HFFc6 (cell line): ENCODE measurements at regions not wholly inside any gene's neighbourhood (a gene's known extent, or its start where the extent isn't known, plus 50 kb on each side); places are given as distances from the start of the nearest gene placed in this dataset.

Experiments used
- DNase-seq: peaks from one replicate; pipeline ENCODE4 v3.0.0-alpha.2; 2018
- H3K27ac Mint-ChIP-seq: 2 replicates; pipeline ENCODE4 v1.8.0; 2020; ENCODE audit warnings: mild to moderate bottlenecking, mixed read lengths
- H3K27me3 Mint-ChIP-seq: 2 replicates; pipeline ENCODE4 v1.8.0; 2021; ENCODE audit warnings: mild to moderate bottlenecking, moderate library complexity, mixed read lengths; ENCODE audit not compliant: insufficient read depth
- H3K36me3 Mint-ChIP-seq: 2 replicates; pipeline ENCODE4 v1.8.0; 2021; ENCODE audit warnings: low read depth, mixed read lengths
- H3K4me1 Mint-ChIP-seq: 2 replicates; pipeline ENCODE4 v1.8.0; 2020; ENCODE audit warnings: low read depth, mixed read lengths
- H3K4me3 Mint-ChIP-seq: 2 replicates; pipeline ENCODE4 v1.8.0; 2020; ENCODE audit warnings: mild to moderate bottlenecking, moderate library complexity, mixed read lengths
- H3K9me3 Mint-ChIP-seq: 2 replicates; pipeline ENCODE4 v1.8.0; 2020; ENCODE audit warnings: mild to moderate bottlenecking, mixed read lengths
- TF ChIP-seq, protein P1 (sequence below): fragments of 200-600 bp; sonication (generic); IDR thresholded peaks from 2 replicates; pipeline ENCODE4 v1.5.0; 2021; ENCODE audit warnings: antibody characterized with exemption, mild to moderate bottlenecking

DNA sequence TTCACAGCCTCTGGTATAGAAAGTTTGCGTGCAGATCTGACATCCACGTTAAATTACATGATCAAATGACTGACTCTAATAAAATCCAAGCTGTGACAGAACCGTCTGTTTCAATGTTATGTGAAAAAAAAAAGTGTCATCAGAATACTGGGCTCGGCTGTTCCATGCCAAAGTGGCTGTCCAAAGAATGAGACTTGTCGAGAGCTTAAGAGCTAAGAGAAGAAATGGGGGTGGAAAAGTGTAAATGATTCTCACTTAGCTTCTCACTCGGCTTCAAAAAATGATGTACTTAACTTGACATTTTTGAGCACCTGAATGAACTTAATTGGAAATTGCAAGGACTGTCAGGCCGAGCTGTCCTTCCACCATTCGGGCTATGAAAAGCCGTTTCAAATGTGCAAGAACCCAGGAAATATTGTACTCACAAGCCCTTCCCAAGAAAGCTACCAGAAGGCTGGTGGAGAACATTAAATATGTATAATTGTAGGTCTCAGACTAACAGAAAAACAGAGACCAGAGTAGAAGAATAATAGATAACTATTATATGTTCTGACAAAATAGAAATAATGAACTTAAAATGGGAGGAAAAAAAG is 78.0 kb downstream of the DIO3 start:
- Mint-ChIP-seq H3K9me3 (peaks cover 5% of the 10 kb centered on the region; the same call in 1 of the 2 replicates), H3K27ac (no peak overlapping the region), H3K4me3 (no peak overlapping the region), H3K27me3 (peaks cover 4% of the 10 kb centered on the region), H3K4me1 (no peaks in the 10 kb centered on the region), H3K36me3 (no peaks in the 10 kb centered on the region)
- no peak for DNase-seq
- TF ChIP-seq, protein P1, sequence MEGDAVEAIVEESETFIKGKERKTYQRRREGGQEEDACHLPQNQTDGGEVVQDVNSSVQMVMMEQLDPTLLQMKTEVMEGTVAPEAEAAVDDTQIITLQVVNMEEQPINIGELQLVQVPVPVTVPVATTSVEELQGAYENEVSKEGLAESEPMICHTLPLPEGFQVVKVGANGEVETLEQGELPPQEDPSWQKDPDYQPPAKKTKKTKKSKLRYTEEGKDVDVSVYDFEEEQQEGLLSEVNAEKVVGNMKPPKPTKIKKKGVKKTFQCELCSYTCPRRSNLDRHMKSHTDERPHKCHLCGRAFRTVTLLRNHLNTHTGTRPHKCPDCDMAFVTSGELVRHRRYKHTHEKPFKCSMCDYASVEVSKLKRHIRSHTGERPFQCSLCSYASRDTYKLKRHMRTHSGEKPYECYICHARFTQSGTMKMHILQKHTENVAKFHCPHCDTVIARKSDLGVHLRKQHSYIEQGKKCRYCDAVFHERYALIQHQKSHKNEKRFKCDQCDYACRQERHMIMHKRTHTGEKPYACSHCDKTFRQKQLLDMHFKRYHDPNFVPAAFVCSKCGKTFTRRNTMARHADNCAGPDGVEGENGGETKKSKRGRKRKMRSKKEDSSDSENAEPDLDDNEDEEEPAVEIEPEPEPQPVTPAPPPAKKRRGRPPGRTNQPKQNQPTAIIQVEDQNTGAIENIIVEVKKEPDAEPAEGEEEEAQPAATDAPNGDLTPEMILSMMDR = no peak

DNA sequence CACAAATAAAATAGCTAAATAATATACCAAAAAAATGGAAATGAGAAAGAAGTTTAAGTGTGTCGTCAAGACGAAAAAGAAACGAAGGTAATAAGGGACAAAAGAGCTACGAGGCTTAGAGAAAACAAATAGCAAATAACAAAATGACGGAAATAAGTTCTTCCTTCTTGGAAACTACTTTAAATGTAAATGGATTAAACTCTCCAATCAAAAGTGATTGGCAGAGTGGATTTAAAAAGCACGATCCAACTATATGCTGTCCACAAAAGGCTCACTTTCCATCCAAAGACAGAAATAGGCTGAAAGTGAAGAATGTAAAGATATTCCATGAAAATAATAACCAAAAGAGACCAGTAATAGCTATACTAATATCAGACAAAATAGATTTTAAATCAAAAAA is 82.4 kb downstream of the DIO3 start:
- Mint-ChIP-seq H3K4me3 (no peak overlapping the region), H3K9me3 (peaks cover 5% of the 10 kb centered on the region; the same call in 1 of the 2 replicates), H3K27ac (no peak overlapping the region), H3K27me3 (peaks cover 4% of the 10 kb centered on the region), H3K36me3 (no peaks in the 10 kb centered on the region), H3K4me1 (no peaks in the 10 kb centered on the region)
- TF ChIP-seq, protein P1 = no peak
- DNase-seq = no peak

DNA sequence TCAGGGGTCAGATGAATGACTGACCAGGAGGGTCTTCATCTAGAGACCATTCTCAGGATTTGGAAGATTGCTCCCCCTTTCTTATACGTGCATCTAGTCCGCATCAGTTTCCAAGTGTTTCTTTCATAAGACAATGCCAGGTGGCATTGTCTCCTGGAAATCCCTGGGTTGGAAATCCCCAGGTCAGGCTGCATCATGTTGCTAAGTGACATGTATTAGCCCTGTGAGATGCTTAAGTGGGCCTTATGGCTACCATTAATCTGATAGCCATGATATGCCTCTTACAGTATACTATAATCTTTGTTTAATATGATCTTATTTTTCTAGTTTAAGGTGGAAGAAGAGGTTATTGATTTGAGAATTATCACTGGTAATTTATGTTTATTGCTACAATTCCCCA is 92.8 kb downstream of the DIO3 start:
- DNase-seq = no peak
- H3K27ac Mint-ChIP-seq = no peak overlapping the region
- no peak overlapping the region for H3K4me3 Mint-ChIP-seq
- TF ChIP-seq, protein P1 = no peak
- no peaks in the 10 kb centered on the region for H3K4me1 Mint-ChIP-seq
- peaks cover 31% of the 10 kb centered on the region for H3K27me3 Mint-ChIP-seq
- no peaks in the 10 kb centered on the region for H3K9me3 Mint-ChIP-seq
- no peaks in the 10 kb centered on the region for H3K36me3 Mint-ChIP-seq

DNA sequence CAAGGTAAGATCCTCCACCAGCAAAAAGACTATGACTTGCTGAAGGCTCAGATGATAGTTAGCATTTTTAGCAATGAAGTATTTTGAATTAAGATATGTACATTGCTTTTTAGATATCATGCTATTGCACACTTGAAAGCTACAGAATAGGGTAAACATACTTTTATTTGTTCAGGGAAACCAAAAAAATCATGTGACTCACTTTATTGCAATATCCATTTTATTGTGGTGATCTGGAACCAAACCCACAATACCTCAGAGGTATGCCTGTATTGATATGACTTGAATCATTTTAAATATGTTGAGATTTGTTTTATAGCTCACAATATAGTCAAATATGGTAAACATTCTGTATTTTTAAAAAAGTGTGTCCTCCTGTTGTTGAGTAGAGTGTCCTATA is 96.1 kb downstream of the DIO3 start:
- no peak for DNase-seq
- Mint-ChIP-seq H3K4me1 (no peaks in the 10 kb centered on the region), H3K36me3 (no peaks in the 10 kb centered on the region), H3K4me3 (no peak overlapping the region), H3K9me3 (no peaks in the 10 kb centered on the region), H3K27me3 (peaks cover 34% of the 10 kb centered on the region), H3K27ac (no peak overlapping the region)
- TF ChIP-seq, protein P1 = no peak

- Mint-ChIP-seq H3K27me3 (peaks cover 24% of the 10 kb centered on the region), H3K9me3 (peaks cover 11% of the 10 kb centered on the region), H3K36me3 (peaks cover 7% of the 10 kb centered on the region; the same call in 1 of the 2 replicates), H3K4me3 (no peak overlapping the region), H3K27ac (no peak overlapping the region), H3K4me1 (no peaks in the 10 kb centered on the region)
- TF ChIP-seq, protein P1 = peak; percentile 75
- peak; percentile 40 for DNase-seq
Observed at GRCh38 chr14:101665478-101666078, 95.9 kb upstream of the PPP2R5C start.
